Limb (tissue), 2 donors: ENCODE measurements at regions not wholly inside any gene's neighbourhood (a gene's known extent, or its start where the extent isn't known, plus 50 kb on each side); places are given as distances from the start of the nearest gene placed in this dataset.
"Not testable (repeated sequence)": the region's sequence is repeated elsewhere in the genome, so short reads cannot be mapped to it uniquely, and the experiment has no call there.

Experiments
- DNase-seq, 2 donors: peaks; one replicate each; pipeline ENCODE4 v3.0.0-alpha.2; 2016; ENCODE audit errors: extremely low spot score in 2 of 2

DNA sequence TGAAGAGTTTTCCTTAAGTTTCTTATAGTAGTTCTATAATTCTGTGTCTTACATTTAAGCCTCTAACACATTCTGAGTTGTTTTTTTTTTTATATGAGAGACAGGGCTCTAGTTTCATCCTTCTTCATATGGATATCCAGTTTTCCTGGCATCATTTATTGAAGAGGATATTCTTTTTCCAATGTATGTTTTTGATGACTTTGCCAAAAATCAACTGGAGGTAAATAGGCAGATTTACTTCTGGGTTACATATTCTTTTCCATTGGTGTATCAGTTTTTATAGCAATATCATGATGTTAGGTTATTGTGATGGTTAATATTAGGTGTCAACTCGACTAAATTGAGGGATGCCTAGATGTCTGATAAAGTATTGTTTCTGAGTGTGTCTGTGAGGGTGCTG lies 650.7 kb upstream of the GRID2 start:
- DNase-seq, result no peak

DNA sequence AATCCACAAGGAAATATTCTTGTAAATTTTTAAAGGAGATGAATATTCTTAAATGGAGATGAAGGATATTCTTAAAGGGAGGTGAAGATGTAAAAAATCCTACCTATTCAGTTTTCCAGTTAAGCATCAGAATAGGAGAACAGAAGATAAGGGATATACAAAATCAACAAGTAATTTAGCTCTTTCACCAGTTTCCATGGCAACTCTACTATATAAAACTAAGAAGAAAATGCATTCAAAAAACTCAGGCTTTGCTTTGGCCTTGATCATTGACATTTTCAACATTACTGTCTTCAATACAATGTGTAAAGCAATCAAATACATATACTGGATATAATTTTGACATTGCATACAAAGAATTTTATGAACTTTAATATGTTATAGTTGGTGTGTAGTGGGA lies 622.7 kb upstream of the GRID2 start:
- DNase-seq, result no peak

DNA sequence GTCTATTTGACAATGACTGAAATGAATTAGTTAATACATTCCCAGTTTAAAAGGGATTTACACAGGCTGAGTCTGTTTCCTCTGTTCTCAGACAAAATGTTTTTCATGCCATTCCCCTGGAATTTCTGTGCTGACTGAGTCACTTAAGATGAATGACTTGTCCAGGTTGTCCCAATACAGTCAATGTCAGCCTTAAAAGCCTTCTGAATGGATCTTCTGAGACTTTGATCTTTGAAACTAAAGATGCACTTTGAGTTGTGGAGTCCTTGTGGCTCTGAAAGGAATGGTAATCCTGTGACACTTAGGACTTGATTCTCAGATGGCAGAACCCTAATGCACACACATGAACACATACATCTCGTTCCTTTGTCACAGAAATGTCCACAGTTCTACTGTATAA lies 622.2 kb upstream of the GRID2 start:
- no peak for DNase-seq

DNA sequence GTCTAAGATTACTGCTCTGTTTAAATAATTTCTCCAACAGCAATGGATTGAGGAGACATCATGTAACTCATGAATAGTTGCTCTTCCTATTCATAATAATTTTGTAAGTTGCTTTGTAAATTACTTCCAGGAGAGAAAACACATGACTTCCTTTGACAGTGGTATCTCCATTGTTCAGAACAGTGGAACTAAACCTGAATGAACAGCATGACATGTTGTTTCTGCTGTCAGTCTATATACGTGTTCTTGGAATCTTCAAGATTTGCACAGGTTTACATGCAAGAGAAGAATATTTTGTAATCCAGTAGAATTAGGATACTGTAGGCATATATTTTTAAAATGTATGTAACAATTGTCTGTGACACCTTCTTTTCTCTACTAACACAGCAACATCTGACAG lies 618.8 kb upstream of the GRID2 start:
- no peak for DNase-seq

DNA sequence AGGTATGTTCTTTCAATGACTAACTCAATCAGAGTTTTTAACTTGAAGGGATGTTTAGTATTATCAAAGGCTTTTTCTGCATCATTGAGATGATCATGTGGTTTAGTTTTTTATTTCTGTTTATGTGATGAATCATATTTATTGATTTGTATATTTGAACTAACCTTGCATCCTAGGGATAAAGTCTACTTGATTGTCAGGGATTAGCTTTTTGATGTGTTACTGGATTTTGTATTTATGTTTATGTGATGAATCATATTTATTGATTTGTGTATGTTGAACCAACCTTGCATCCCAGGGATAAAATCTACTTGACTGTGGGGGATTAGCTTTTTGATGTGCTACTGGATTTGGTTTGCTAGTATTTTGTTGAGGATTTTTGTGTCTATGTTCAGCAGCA lies 615.4 kb upstream of the GRID2 start:
- DNase-seq, result no peak

DNA sequence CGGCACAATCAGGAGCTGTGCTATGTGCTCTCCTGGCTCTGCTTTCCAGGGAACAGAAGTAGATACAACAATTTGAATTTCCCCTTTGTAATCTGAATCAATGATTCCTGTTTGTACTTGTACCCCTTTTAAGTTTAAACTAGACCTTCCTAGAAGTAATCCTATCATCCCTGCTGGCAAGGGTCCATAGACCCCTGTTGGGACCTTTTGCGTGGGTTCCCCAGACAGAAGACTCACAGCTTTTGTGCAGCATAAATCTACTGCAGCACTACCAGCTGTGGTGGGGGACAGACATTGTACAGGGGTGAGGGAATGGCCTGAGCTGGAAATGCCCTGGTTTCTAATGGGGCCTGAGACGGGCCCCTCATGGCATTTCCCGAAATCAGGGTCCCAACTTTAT lies 604.1 kb upstream of the GRID2 start:
- DNase-seq, result not testable (repeated sequence)

DNA sequence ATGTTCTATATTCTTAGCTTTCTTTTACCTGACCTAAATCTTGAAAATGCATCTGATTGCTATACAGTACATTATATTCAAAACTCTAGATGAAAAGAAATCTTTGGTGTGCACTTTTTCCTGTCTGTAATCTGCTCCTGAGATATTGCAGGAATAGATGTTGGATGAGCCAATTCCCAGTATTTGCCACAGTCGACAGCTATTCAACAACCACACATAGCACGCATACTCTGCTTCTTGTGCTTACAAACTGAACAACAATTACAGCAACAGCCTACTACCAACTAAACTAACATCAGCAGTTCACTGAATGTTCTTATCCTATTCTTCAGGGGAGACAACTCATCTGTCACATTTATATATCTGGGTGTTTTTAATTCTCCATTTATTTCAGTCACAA lies 573.9 kb upstream of the GRID2 start:
- DNase-seq, result no peak

DNA sequence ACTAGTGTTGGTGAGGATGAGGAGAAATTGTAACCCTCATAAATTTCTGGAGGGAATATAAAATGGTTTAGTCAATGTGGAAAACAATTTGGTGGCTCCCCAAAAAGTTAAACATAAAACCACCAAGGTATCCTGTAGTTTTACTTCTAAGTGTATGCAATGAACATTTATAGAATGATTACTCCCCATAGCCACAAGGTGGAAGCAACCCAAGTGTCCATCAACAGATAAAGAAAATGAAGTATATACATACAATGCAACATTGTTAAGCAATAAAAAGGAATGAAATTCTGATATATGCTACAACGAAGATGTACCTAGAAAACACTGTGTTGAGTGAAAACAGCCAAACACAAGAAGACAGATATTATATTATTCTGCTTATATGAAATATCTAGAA lies 569.1 kb upstream of the GRID2 start:
- DNase-seq, result no peak

DNA sequence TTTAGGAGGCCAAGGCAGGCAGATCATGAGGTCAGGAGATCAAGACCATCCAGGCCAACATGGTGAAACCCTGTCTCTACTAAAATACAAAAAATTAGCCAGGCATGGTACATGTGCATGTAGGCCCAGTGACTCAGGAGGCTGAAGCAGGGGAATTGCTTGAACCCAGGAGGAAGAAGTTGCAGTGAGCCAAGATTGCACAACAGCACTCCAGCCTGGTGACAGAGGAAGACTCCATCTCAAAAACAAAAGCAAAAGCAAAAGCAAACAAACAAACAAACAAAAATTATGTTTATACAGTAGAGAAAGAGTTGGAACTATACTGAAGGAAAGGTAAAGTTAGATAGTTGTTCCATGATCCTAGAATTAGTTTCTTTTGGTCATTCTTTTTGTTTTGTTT lies 564.9 kb upstream of the GRID2 start:
- DNase-seq, result not testable (repeated sequence)

DNA sequence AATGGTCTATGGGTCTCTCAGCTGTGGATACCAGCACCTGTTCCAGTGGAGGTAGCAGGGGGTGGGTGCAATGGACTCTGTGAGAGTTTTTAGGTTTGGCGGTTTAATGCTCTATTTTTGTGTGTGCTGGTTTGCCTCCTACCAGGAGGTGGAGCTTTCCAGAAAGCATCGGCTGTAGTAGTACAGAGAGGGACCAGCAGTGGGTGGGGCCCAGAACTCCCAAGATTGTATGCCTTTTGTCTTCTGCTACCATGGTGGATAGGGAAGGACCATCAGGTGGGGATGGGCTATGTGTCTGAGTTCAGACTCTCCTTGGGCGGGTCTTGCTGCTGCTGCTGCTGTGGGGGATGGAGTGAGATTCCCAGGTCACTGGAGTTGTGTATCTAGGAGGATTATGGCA lies 557.2 kb upstream of the GRID2 start:
- DNase-seq, result no peak

DNA sequence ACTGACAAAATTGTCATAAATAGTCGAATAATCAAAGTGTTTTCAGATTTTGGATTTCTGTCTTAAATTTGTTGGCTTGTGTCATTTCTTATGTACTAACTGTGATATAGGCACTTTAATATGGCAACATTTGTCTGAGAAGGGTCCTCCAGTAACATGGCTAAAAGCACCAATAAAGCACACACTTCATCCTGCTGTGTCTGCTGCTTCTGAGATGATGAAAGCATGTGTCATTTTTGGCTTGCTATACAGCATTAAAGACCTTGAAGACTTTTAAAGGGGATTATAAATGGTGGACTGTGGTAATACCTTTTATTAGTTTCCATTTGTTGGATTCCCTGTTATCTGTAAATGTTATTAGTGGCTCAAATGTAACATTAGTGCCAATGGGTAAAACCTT lies 551.8 kb upstream of the GRID2 start:
- no peak for DNase-seq

DNA sequence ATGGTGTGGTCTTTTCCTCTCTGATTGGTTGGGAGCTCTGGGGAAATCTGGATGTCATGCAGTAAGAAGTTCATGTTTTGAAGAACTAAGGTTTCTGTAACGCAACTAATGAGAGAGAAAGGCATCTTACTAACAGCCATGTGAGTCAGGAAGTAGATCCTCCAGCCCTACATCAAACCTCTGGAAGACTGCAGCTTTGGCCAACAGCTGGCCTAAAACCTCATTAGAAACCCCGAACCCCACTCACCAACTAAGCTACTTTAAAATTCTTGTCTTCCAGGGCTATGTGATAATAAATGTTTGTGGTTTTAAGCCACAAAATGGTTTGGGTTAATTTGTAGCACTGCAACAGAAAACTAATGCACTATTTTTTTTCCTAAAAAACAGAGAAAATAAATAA lies 549.0 kb upstream of the GRID2 start:
- DNase-seq, result no peak

DNA sequence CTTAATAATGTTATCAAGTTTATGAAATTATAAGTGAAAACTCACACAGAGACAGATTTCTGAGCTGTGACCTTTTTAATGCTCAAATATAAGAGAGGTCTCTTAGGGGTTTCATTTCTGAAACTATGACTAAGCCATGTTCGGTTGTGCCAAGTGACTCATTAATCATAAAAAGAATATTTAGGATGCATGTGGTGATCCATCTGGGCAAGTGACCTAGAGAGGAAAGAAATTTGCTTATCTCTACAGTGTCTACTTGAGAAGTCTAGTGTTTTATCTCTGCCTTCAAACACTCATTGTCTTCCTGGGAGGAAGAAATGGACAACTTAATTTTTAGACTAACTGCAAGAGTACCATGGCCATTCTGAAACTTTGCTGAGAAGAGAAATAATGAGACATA lies 545.3 kb upstream of the GRID2 start:
- no peak for DNase-seq

DNA sequence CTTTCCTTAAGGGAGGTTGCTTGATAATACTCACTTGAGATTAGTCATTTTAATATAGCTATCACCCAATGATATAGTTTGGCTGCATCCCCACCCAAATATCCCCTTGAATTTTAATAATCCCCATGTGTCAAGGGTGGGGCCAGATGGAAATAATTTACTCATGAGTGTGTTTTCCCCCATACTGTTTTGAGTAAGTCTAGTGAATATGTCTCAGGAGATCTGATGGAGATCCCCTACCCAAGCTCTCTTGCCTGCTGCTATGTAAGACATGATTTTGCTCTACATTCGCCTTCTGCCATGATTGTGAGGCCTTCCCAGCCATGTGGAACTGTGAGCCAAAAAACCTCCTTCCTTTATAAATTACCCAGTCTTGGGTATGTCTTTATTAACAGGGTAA lies 539.7 kb upstream of the GRID2 start:
- no peak for DNase-seq

DNA sequence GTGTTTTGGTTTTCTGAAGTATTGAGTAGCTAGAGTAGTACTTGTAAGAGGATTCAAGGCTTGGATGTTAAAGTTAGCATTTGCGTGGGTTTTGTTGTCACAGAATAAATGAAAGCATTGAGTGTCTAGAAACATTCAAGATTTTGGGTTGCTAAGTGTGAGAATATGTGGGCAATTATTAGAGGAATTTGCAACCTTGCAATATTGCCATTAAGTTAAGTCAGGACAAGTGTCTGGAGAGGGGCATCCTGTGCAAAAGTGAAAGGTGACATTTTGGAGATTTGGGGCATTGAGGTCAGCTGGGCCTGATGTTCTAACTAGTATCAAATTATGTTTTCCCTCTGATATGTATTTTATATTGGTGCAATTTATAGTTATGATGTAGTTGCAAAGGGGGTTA lies 533.9 kb upstream of the GRID2 start:
- no peak for DNase-seq

DNA sequence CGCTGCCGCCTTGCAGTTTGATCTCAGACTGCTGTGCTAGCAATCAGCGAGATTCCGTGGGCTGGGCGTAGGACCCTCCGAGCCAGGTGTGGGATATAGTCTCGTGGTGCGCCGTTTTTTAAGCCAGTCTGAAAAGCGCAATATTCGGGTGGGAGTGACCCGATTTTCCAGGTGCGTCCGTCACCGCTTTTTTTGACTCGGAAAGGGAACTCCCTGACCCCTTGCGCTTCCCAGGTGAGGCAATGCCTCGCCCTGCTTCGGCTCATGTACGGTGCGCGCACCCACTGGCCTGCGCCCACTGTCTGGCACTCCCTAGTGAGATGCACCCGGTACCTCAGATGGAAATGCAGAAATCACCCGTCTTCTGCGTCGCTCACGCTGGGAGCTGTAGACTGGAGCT lies 512.1 kb upstream of the GRID2 start:
- DNase-seq, result not testable (repeated sequence)

DNA sequence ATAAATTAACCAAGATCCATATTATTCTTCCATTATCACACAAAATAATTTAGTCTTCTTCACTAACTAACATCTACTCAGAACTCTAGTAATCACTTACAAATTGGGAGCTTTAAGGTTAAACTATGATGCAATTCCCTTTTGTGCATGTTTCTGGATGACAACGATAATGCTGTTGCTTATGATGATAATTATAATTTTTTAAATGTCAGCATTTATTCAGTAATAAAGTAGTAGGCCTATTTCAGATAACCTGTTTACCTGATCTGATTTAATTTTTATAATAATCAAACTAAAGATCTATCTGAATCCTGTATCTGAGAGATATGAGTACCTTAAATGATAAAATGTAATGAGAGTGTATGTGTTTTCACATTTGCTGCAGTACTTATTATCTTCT lies 507.8 kb upstream of the GRID2 start:
- DNase-seq, result no peak

DNA sequence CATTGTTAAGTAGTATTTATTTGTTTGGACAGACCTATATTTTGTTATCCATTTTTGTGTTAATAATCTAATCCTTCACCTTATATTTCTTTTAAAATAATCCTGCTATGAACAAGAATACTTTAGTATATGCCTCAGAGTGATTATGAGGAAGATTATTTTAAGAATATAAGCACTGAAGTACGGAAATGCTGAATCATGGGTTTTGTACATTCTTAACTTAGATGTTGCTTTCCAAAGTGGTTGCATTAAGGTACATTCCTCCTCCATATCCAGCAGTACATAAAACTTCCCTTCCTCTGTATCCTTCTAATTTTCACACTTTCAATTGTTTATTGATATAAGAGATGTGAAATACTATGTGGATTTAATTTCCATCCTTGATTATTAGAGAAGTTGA lies 491.4 kb upstream of the GRID2 start:
- DNase-seq, result no peak

DNA sequence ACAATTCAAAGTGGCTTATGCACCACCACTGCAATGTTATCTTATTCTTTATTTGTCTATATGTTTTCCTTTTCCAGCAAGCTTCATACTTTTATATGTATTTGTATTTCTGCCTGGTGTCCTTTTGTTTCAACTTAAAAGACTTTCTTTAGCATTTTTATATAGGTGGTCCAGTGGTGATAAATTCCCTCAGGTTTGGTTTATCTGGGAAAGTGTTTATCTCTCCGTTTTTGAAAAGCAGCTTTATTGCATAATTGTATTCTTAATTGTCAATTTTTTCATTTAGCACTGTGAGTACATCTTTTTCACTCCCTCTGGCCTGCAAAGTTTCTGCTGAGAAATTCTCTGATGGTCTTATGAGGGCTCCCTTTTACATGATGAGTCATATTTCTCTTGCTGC lies 479.0 kb upstream of the GRID2 start:
- no peak for DNase-seq

DNA sequence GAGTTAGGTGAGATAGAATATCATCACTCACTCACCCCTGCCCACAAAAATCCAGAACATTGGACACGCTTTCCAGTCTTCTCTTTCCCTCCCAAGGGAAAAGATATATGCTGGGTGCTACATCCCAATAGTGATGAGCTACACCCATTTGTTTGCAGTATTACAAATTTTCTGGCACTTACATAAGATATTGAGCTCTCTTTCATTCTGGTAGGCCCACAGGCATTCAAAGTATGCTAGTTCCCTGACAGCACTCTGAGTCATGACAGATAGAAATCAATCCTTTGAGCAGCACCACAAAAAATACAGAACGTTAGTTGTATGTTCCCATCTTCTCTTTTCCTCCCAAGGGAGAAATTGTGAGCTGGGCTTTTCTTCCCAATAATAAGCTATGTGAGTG lies 477.6 kb upstream of the GRID2 start:
- DNase-seq, result no peak

DNA sequence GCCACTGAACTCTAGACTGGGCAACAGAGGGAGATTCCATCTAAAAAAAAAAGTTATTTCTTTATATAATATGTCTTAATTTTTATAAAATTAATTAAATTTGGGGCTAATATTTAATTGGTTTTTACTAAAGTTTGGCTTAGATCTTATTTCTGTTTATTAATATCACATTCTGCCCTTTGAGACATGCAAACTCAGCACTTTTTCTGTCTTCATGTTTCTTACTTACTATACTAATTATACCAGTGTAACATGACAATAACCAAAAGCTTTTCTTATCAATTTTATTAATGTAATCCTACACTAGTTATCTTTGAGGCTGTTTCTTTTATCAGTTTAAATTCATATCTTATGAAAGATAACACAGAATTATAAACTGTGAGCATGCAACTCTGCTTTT lies 475.9 kb upstream of the GRID2 start:
- DNase-seq, result no peak

DNA sequence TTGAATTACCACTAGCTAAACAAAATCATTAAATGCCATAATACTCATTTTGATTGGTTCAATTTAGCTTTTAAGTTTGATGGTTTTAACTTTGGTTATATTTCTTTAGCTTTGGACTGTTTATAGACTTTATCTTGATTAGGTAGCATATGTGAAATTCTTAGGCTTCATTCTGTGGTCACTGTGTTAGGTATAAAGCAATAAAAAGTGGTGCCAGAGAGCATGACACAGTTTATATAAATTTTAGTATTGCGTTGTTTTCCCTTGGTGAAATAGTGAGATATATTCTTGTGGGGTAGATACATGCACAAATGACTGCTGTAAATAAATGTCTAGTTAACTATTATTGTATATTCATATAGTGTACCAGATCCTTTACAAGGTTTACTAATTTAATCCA lies 474.2 kb upstream of the GRID2 start:
- DNase-seq, result no peak

DNA sequence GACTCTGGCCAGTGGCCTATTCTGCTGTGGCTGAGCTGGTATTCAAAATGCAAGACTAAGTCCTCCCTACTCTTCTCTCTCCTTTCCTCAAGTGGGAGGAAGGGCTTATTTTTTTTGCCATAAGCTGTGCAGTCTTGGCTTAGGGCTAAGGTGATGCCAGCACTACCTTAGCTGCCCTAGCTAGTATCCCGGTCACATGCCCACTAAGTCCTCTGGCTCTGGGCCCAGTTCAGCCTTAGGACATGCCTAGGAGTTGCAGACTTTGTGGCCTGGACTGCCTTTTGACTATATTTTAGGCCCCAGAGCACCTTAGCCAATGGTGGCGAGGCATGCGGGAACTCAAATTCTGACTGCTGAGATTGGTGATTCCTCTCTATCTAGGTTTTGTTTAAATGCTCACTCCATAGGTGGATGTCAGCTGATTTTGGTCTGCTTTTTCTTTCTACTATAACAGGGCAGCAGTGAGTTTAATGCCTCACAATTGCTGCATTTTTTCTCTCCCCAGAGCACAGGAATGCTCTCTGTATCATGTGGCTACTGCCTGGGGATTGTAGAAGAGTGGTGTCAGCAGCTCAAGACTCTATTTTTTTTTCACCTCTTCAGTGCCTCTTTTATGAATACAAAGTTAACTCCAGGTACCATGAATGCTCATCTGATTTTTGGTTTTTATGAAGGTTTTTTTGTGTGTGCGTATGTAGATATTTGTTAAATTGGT lies 472.9 kb upstream of the GRID2 start:
- no peak for DNase-seq

DNA sequence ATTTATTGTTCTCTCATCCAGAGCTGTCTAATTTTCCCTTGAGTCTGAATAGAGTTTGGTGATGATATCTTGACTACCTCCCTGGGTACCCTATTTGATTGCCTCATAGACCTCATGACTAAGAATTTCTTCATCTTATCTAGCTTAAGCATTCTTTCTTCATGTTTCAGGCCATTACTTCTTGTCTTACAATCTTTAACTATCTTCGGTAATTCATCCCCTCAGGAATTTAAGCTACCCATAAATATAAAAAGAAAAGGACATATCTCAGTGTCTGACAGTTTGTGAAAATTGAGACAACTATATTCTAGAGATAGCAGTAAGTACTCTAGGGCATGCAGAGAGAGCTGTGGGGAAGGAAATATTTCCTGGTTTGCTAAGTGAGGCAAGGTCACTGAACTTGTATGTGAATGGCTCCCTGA lies 466.1 kb upstream of the GRID2 start:
- no peak for DNase-seq
